ENCODE measurements at regions not wholly inside any gene's neighbourhood (a gene's known extent, or its start where the extent isn't known, plus 50 kb on each side); places are given as distances from the start of the nearest gene placed in this dataset.
"Not testable (repeated sequence)": the region's sequence is repeated elsewhere in the genome, so short reads cannot be mapped to it uniquely, and the experiment has no call there.

- DNase-seq, result no peak
These were observed 133.0 kb upstream of the C1QTNF7 start for GRCh38 chr4:15294832-15295231.

- no peak for DNase-seq
These were observed 132.2 kb upstream of the C1QTNF7 start for GRCh38 chr4:15295421-15296162.

- no peak for DNase-seq
These were observed 130.5 kb upstream of the C1QTNF7 start for GRCh38 chr4:15297344-15297743.

- no peak for DNase-seq
These were observed 128.2 kb upstream of the C1QTNF7 start for GRCh38 chr4:15299627-15300026.

GRCh38 chr4:15303052-15303641, 124.7 kb upstream of the C1QTNF7 start:
- DNase-seq, result no peak

- no peak for DNase-seq
These were observed 112.9 kb upstream of the C1QTNF7 start for GRCh38 chr4:15314974-15315373.

- DNase-seq, result no peak
These were observed 110.6 kb upstream of the C1QTNF7 start for GRCh38 chr4:15317246-15317645.

- no peak for DNase-seq
These were observed 109.0 kb upstream of the C1QTNF7 start for GRCh38 chr4:15318621-15319348.

- no peak for DNase-seq
These were observed 107.6 kb upstream of the C1QTNF7 start for GRCh38 chr4:15320121-15320678.

GRCh38 chr4:15322006-15322405, 105.8 kb upstream of the C1QTNF7 start:
- no peak for DNase-seq

- DNase-seq, result no peak
These were observed 101.8 kb upstream of the C1QTNF7 start for GRCh38 chr4:15325987-15326386.

- DNase-seq, result no peak
These were observed 100.2 kb upstream of the C1QTNF7 start for GRCh38 chr4:15327311-15328298.

GRCh38 chr4:15331930-15332329, 95.9 kb upstream of the C1QTNF7 start:
- no peak for DNase-seq

- no peak for DNase-seq
These were observed 95.5 kb upstream of the C1QTNF7 start for GRCh38 chr4:15332377-15332776.

- no peak for DNase-seq
These were observed 93.9 kb upstream of the C1QTNF7 start for GRCh38 chr4:15333692-15334633.

- no peak for DNase-seq
These were observed 91.2 kb upstream of the C1QTNF7 start for GRCh38 chr4:15336410-15337167.

GRCh38 chr4:15337168-15337657, 90.6 kb upstream of the C1QTNF7 start:
- not testable (repeated sequence) for DNase-seq

- DNase-seq, result no peak
These were observed 88.1 kb upstream of the C1QTNF7 start for GRCh38 chr4:15339737-15340136.

- DNase-seq, result no peak
These were observed 87.5 kb upstream of the C1QTNF7 start for GRCh38 chr4:15340332-15340731.
